HEK293 (cell line): ENCODE measurements at regions not wholly inside any gene's neighbourhood (a gene's known extent, or its start where the extent isn't known, plus 50 kb on each side); places are given as distances from the start of the nearest gene placed in this dataset.

Experiments used
- ZBTB26 ChIP-seq: fragments of 450-650 bp; formaldehyde crosslinking; optimal IDR thresholded peaks from 2 replicates; pipeline ENCODE3; 2016; ENCODE audit warnings: missing biosample characterization, mild to moderate bottlenecking, missing genetic modification characterization
- ZFP69B ChIP-seq: fragments of 450-650 bp; formaldehyde crosslinking; IDR thresholded peaks from 2 replicates; pipeline ENCODE4 v1.5.1; 2016; ENCODE audit warnings: missing biosample characterization, missing genetic modification characterization
- ZNF133 ChIP-seq: fragments of 450-650 bp; formaldehyde crosslinking; IDR thresholded peaks from 2 replicates; pipeline ENCODE4 v1.5.1; 2016; ENCODE audit warnings: missing biosample characterization, missing genetic modification characterization
- ZNF138 ChIP-seq: fragments of 450-650 bp; formaldehyde crosslinking; IDR thresholded peaks from 2 replicates; pipeline ENCODE4 v1.5.1; 2016; ENCODE audit warnings: missing biosample characterization, missing genetic modification characterization, borderline replicate concordance
- ZNF146 ChIP-seq: fragments of 450-650 bp; formaldehyde crosslinking; IDR thresholded peaks from 2 replicates; pipeline ENCODE4 v1.5.1; 2016; ENCODE audit warnings: missing biosample characterization, missing genetic modification characterization
- ZNF239 ChIP-seq: fragments of 450-650 bp; formaldehyde crosslinking; IDR thresholded peaks from 2 replicates; pipeline ENCODE4 v1.5.1; 2016; ENCODE audit warnings: missing biosample characterization, missing genetic modification characterization
- ZNF391 ChIP-seq: fragments of 450-650 bp; formaldehyde crosslinking; IDR thresholded peaks from 2 replicates; pipeline ENCODE4 v1.5.1; 2016; ENCODE audit warnings: low read depth, missing biosample characterization, missing genetic modification characterization, borderline replicate concordance
- ZNF394 ChIP-seq: fragments of 450-650 bp; formaldehyde crosslinking; IDR thresholded peaks from 2 replicates; pipeline ENCODE4 v1.5.1; 2016; ENCODE audit warnings: missing biosample characterization, missing genetic modification characterization, mild to moderate bottlenecking, moderate library complexity, borderline replicate concordance
- ZNF571 ChIP-seq: fragments of 450-650 bp; formaldehyde crosslinking; IDR thresholded peaks from 2 replicates; pipeline ENCODE4 v1.5.0; 2017; ENCODE audit warnings: missing biosample characterization, missing genetic modification characterization
- ZNF621 ChIP-seq: fragments of 450-650 bp; formaldehyde crosslinking; IDR thresholded peaks from 2 replicates; pipeline ENCODE4 v1.5.1; 2017; ENCODE audit warnings: missing biosample characterization, missing genetic modification characterization
- TF ChIP-seq, protein P1 (sequence below): fragments of 450-650 bp; formaldehyde crosslinking; IDR thresholded peaks from 2 replicates; pipeline ENCODE4 v1.5.1; 2016; ENCODE audit warnings: missing biosample characterization, missing genetic modification characterization

DNA sequence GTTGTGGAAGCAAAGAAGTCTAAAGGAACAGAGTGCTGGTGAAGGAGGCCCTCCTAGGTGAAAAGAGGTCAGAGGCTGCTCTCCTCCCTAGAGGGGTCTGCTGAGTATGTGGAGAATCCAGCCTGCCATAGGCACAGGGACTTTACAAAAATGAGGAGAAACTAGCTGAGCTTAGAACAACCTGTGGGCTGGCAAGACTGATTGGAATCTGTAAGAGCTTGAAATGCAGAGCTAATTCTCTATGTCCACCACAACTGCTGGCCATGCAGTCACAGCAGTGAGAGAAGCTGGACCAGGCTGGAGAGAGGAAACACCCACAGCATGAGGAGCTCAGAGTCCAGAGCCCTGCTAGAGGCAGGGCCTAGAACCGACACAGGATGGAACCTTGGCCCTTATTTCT is 251.0 kb upstream of the MGAT5 start:
- TF ChIP-seq ZNF138 (tag by site-specific recombination) (no peak), ZNF571 (tag by site-specific recombination) (no peak), ZBTB26 (tag by site-specific recombination) (no peak), ZNF394 (tag by site-specific recombination) (no peak), ZFP69B (tag by site-specific recombination) (no peak), ZNF621 (tag by site-specific recombination) (no peak), ZNF391 (tag by site-specific recombination) (no peak), ZNF146 (tag by site-specific recombination) (no peak), ZNF133 (tag by site-specific recombination) (no peak), ZNF239 (tag by site-specific recombination) (no peak)
- TF ChIP-seq, protein P1, sequence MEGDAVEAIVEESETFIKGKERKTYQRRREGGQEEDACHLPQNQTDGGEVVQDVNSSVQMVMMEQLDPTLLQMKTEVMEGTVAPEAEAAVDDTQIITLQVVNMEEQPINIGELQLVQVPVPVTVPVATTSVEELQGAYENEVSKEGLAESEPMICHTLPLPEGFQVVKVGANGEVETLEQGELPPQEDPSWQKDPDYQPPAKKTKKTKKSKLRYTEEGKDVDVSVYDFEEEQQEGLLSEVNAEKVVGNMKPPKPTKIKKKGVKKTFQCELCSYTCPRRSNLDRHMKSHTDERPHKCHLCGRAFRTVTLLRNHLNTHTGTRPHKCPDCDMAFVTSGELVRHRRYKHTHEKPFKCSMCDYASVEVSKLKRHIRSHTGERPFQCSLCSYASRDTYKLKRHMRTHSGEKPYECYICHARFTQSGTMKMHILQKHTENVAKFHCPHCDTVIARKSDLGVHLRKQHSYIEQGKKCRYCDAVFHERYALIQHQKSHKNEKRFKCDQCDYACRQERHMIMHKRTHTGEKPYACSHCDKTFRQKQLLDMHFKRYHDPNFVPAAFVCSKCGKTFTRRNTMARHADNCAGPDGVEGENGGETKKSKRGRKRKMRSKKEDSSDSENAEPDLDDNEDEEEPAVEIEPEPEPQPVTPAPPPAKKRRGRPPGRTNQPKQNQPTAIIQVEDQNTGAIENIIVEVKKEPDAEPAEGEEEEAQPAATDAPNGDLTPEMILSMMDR (tag by site-specific recombination) = no peak
